ENCODE measurements at regions not wholly inside any gene's neighbourhood (a gene's known extent, or its start where the extent isn't known, plus 50 kb on each side); places are given as distances from the start of the nearest gene placed in this dataset.

GRCh38 chrX:16429406-16429805, 220.6 kb upstream of the S100G start:
- DNase-seq = no peak
- H3K4me3 ChIP-seq = no peak overlapping the region
- H3K9me3 ChIP-seq = no peaks in the 10 kb centered on the region
- TF ChIP-seq CTCF (IDR thresholded peaks at IDR 0.05 in 8 of 11, conservative IDR thresholded peaks at IDR 0.05 in 3 of 11) = no peak
- no peak for TF ChIP-seq POLR2A (IDR thresholded peaks at IDR 0.05)
- TF ChIP-seq POLR2AphosphoS5 (IDR thresholded peaks at IDR 0.05) = no peak
- intact Hi-C loops (cut with DNase I; ENCODE audit: low total_unique reads) = no loop called here
- H3K27me3 ChIP-seq (replicated peaks in 1 of 7) = peaks cover 0 to 6% (median 0%) of the 10 kb centered on the region in 7 donors
- no peaks in the 10 kb centered on the region for H3K36me3 ChIP-seq
- H3K27ac ChIP-seq = no peak overlapping the region
- 77 to 92% (median 86%) methylated on average over 4 of the region's 4 CpGs for WGBS, 5 donors
- H3K4me1 ChIP-seq = no peaks in the 10 kb centered on the region

- WGBS, 5 donors = 88 to 100% (median 95%) methylated on average over 1 of the region's 1 CpG
- H3K9me3 ChIP-seq = no peaks in the 10 kb centered on the region
- no peak overlapping the region for H3K27ac ChIP-seq
- no peak overlapping the region for H3K4me3 ChIP-seq
- H3K36me3 ChIP-seq = no peaks in the 10 kb centered on the region
- DNase-seq = no peak
- no peak for TF ChIP-seq POLR2AphosphoS5 (IDR thresholded peaks at IDR 0.05)
- no peak for TF ChIP-seq CTCF (IDR thresholded peaks at IDR 0.05 in 8 of 11, conservative IDR thresholded peaks at IDR 0.05 in 3 of 11)
- no peak for TF ChIP-seq POLR2A (IDR thresholded peaks at IDR 0.05)
- peaks cover 0 to 12% (median 0%) of the 10 kb centered on the region in 7 donors for H3K27me3 ChIP-seq (replicated peaks in 1 of 7)
- intact Hi-C loops (cut with DNase I; ENCODE audit: low total_unique reads) = loop anchor here (10.0 kb wide), 1 partner anchor 306 kb away; the partner anchor contains the start of gene GRPR
- no peaks in the 10 kb centered on the region for H3K4me1 ChIP-seq
These were observed 218.7 kb upstream of the S100G start for GRCh38 chrX:16431266-16431665.

GRCh38 chrX:16433021-16433420, 216.9 kb upstream of the S100G start:
- WGBS, 5 donors = 59 to 66% (median 63%) methylated on average over 3 of the region's 3 CpGs
- H3K27me3 ChIP-seq (replicated peaks in 1 of 7) = peaks cover 0 to 17% (median 0%) of the 10 kb centered on the region in 7 donors
- DNase-seq = no peak

More at GRCh38 chrX:16433021-16433420, 216.9 kb upstream of the S100G start:
- Histone ChIP-seq H3K4me1 (no peaks in the 10 kb centered on the region), H3K9me3 (no peaks in the 10 kb centered on the region), H3K27ac (no peak overlapping the region), H3K4me3 (no peak overlapping the region), H3K36me3 (no peaks in the 10 kb centered on the region)
- TF ChIP-seq POLR2A (IDR thresholded peaks at IDR 0.05) = no peak
- TF ChIP-seq POLR2AphosphoS5 (IDR thresholded peaks at IDR 0.05) = no peak
- TF ChIP-seq CTCF (IDR thresholded peaks at IDR 0.05 in 8 of 11, conservative IDR thresholded peaks at IDR 0.05 in 3 of 11) = no peak
- intact Hi-C loops (cut with DNase I; ENCODE audit: low total_unique reads) = loop anchor here (10.0 kb wide), 1 partner anchor 308 kb away; the partner anchor contains the start of gene GRPR
